GM18861 (cell line): ENCODE measurements at regions not wholly inside any gene's neighbourhood (a gene's known extent, or its start where the extent isn't known, plus 50 kb on each side); places are given as distances from the start of the nearest gene placed in this dataset.

ENCODE experiments used
- ATAC-seq: cut with Tn5 transposase; IDR thresholded peaks from one replicate; pipeline ENCODE4 v1.9.1; 2021; ENCODE audit not compliant: unreplicated experiment

DNA sequence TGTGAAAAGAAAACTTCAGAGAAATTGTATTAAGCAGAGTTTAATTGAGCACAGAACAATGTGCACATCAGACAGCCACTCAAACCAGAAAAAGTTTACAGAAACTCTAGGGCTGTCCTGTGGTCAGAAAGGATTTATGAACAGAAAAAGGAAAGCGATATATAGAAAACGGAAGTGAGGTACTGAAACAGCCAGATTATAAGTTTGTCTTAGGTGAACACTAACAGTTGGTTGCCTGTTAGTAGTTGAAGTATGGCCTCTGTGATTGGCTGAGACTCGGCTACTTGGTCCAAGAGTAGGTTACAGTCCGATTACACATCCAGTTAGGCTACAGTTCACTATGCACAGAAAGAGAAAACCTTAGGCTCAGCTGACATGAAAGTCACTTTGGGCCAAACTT lies 1232.5 kb upstream of the RAG2 start:
- no peak for ATAC-seq

DNA sequence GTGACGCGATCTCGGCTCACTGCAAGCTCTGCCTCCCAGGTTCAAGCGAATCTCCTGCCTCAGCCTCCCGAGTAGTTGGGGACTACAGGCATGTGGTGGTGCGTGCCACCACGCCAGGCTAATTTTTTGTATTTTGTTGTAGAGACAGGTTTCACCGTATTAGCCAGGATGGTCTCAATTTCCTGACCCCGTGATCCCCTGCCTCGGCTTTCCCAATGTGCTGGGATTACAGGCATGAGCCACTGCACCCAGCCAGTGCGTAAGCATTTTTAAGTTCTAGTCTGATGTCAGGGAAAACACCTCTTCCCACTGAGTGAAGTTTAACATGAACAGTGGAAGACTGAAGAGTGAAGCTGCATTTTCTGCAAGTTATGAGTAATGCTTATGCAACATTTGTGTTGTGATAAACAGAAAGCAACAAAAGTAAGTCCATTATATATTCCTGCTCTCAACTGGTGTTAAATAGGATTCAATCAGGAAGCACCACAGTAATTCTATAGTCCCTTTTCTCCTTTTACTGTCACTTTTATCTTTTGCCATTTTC lies 1219.8 kb upstream of the RAG2 start:
- no peak for ATAC-seq

DNA sequence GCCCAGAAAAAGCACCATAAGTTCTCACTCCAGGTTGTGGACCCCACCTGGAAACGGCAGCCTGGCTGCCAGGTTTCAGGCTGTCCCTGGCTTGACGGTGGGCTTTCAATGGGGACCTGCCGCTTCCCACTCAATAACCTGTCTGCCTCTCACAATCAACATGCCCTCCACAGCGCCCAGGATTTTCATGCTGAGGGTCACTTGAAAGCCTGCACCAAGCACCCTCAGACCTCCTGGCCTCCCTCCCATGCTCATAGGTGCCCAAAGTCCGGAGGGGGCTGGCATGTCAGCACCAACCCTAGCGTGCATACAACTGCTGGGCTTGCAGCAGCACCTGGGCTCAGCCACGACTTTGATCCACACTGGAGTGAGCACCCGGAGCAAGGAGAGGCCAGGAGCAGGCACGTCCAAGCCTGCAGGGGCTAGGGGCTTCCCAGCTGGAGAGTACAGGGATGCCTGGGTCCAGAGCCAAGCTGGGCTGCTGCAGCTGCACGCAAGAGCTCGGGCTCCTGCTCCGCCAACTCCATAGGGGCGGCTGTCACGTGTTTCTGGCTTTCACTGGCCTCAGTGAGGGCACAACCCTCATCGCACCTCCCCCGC lies 1214.3 kb upstream of the RAG2 start:
- no peak for ATAC-seq

DNA sequence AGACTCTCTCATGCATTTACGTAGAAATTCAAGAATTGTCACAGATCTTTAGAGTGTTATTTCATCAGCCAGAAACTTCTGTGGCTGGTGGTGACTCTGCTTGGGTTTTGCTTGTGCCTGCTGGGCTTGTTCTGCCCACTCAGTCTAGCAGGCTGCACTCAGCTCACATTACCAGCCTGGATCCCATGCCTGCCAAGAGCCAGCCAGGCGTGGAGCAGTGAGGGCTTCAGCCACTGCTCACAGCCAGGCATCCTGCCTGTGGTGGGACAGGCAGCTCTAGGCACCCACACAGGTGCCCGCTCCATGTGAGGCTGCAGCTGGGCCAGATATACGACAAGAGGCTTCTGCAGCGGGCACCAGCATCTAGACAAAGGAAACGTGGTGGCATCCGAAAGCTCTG lies 1213.3 kb upstream of the RAG2 start:
- no peak for ATAC-seq

DNA sequence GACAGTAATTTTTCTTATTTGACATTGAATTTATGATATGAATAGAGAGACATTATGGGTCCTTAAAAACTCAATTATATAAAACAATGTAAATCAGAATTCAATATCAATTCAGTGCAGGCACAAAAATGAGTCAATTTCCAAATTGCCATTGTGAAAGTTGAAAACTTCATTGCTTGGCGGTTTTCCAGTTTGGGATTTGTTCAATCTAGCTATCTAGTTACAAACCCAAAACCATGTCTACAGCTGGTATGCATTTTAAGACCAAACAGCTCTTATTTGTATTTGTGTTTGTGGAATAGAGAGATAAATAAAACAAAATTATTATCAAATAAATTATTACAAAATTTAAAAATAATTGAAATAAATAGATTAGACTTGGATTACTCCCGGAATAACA lies 1206.6 kb upstream of the RAG2 start:
- ATAC-seq, result no peak

DNA sequence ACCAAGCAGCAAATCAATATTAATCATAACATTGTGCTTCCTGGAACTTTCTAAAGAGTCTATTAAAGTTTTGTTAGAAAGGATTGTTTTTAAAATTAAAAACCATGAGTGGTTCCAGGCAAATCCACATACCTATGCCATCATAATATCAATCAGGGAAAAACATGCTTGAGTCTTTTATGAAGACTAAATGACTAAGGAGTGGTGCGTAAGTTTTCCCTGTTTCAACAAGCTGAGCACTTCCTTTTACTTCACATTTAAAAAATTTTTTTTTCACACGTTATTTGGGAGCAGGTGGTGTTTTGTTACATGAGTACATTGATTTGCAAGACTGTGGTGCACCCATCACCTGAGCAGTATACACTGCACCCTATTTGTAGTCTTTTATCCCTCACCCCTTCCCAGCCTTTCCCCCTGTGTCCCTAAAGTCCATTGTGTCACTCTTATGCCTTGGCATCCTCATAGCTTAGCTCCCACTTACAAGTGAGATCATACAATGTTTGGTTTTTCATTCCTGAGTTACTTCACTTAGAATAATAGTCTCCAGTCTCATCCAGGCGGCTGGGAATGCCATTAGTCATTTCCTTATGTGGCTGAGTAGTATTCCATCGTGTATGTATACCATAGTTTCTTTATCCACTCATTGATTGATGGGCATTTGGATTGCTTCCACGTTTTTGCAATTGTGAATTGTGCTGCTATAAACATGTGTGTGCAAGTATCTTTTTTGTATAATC lies 1190.3 kb upstream of the RAG2 start:
- ATAC-seq, result no peak

DNA sequence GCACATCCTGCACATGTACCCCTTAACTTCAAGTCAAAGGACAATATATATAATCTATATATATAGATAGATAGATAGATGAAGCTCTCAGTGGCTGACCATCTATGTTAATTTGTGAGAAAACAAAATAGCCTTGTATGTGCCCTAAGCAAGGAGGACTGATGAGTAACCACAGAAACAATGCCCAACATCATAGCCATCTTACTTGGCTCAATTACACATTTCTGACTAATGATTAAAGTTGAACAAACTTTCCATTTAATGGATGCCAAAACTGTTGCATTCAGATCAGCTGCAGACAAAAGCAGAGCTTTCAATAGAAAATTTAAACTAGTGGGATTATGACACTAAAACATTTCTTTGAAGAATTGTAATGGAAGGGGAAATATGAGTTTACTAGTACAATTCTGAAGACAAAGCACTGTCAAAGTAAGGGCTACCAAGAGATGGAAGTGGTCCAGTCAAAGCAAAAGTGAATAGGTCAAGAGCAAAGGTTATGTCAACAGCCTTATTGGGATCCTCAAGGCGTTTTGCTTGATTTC lies 1188.2 kb upstream of the RAG2 start:
- ATAC-seq, result no peak

DNA sequence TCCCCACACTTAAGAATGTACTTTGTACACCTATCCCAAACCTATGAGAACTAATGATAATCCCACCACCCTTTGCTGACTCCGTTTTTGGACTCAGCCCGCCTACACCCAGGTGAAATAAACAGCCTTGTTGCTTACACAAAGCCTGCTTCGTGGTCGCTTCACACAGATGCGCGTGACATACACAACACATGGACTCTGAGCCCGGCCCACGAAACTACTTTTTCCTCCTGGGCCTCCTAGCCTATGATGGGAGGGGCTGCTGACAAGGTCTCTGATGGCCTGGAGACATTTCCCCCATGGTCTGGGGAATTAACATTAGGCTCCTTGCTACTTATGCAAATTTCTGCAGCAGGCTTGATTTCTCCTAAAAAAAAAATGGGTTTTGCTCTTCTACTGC lies 1176.4 kb upstream of the RAG2 start:
- no peak for ATAC-seq

DNA sequence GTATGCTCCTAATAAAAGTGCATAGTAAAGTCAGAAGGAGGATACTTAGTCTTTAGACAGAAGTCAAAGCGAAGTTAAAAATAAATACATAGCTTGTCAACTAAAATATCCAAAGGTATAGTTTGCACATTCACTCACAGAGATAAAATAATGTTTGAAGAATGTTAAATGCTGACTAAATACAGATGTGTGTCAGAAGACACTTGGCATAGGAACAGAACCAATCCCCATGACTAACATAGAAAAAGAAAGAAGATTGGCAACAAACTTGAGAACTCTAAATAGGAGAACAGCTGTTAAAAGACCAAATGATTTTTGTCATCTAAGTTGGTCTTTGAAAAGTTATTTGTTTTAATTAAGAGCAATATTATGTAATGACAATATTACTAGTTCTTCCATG lies 1172.1 kb upstream of the RAG2 start:
- ATAC-seq, result no peak

DNA sequence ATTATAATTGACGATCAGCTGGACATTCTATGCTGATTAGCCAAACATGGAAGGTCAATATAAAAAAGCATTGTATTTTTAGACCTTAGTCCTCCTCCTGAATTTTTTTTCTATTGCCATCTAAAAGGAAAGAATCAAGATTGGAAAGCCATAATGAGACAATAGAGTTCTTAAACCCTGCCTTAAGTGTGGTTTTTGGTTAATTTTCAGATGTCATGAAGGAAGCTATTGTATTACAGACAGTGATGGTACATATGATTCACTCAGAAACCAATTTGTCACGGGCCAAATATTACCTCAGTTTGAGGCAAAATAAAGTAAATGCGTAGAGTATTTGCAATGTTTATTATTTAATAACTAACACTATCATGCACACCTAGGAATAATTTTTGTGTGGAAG lies 1164.0 kb upstream of the RAG2 start:
- ATAC-seq, result no peak

DNA sequence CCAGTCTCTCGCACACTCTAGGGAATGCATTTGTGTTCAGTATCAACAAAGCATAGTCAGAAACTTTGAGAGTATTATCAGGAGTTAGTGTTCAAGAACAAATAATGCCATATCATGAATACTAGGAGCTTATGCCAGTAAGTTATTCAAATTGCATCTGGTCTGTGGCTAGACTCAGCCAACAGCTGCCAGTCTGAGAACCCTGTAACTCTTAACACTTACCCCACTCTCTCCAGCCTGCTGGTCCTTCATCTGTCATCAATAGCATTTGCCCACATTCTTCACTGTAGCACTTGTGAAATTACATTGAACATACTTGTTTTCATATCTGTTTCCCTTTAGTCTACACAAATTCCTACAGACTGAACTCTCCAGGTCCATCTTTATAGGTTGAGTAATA lies 1157.5 kb upstream of the RAG2 start:
- no peak for ATAC-seq

DNA sequence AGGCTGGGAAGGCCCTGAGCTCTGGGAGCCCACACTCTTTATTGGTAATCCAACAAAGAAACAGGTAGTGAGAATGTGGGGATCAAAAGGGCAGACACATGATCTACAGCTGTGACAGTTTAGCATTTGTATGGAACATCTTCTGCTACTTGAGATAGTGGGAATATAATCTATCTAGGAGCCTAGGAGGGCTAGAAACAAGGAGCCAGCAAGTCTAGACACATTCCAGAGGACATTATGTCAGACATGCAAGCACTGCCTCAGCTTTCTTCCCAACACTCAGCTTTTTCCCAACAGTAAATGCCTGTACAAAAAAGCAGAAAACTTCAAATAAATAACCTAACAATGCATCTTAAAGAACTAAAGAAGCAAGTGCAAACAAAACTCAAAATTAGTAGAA lies 1150.6 kb upstream of the RAG2 start:
- ATAC-seq, result no peak

DNA sequence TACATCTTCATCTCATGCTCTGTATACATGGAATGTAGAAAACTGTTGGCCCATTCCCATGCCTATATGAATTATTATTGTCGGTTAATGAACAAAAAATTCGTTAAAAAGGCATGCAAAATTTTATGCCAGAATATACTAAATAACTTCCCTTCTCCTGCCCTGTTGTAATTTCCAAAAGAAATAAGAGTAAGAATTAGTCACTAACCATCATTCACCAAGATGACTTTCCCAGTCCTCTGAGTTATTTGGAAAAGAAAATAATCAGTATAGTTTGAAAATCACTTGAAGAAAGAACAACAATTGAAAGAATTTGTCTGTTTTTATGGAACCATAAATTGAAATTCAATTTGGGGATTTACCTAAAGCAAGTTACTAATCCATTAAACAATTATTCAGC lies 1149.1 kb upstream of the RAG2 start:
- no peak for ATAC-seq

DNA sequence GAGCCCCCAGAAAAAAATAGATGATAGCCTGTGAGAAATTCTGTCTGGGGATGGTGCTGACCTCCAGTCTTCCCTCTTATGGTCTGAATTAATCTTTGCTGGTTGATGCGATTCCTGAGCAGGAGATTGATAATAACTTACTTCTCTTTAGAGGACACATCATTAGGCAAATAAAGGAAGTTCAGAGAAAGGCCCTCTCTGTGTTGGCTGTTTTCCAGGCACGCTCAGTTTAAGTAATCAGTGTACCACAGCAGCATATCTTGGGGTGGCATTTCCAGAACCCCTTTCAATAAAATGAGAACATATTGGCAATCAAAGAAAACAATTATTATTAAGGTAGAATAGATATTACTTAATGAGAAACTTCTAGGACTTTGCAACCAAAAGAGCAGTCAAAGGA lies 1129.3 kb upstream of the RAG2 start:
- no peak for ATAC-seq

DNA sequence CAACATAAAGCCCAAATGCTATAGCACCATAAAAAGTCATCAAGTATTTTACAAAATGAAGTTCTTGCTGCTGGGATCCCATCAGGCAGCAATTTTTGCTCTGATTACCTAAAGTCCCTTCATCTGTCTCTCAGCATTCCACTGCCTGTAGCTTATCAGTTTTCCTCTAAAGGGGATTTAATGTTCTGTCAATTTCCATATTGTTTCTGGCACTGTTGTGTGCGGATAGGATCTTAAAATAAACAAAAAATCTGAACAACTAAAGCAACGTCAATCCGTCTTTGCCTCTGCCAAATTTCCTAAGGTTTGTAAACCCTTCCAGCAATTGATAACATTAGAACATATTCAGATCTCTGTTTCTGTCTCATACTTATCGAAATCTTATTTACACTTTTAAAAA lies 1126.3 kb upstream of the RAG2 start:
- no peak for ATAC-seq

DNA sequence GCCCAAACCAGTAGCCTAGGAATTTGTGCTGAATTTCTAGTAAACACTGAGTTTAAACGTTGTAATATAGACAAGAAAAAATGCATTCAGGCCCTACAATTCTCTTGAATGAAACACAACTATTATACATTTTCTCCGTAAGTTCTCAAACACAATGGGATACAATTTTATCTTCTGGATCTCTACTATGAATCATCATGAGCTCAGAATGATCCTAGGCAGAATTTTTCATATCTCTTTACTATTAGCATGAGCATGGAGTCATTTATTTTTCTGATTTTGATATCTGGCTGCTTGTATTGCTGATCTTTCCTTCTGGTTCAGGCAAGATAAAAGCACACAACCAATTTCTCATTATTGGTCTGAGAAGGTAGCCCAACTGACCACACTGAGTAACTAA lies 1123.4 kb upstream of the RAG2 start:
- ATAC-seq, result no peak

DNA sequence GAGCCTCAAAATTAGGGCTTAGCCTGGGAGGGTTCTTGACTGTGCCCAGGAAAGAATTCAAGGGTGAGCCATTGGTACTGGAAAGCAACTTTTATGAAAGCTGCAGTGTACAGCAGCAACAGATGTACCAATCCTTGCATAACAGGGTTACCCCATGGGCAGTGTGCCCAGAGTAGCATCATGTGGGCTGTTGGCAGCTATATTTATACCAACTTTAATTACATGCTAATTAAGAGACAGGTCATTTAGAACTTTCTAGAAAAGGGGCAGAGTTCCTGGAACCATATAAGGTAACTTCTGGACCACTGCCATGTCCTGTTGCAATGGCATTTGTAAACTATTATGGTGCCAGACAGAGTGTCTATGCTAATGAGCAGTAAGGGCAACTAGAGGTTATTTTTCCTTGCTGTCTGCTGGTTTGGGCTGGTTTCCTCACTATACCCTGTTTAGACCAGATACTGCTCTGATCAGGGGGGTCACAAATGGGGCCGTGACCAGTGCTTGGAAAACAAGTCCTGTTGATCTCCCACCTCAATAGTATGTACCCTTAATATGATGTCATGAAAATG lies 1120.5 kb upstream of the RAG2 start:
- ATAC-seq, result no peak

DNA sequence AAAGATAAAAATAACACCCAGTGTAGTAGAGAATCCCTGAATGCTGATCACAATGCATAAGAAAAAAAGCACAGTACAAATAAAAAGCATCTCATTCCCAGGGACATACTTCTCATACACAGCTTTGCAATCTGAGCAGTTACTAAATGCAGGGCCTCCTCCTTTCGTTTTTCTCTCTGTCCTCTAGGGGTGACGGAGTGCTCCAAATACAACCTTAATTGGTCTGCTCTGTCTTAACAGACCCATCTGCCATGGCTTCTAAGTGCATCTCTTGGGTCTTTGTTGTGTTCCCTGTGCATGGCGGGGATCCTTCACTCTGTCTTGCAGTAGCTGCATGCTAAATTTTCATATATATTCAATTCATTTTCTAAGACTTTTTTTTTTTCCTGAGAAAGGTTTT lies 1114.2 kb upstream of the RAG2 start:
- no peak for ATAC-seq

DNA sequence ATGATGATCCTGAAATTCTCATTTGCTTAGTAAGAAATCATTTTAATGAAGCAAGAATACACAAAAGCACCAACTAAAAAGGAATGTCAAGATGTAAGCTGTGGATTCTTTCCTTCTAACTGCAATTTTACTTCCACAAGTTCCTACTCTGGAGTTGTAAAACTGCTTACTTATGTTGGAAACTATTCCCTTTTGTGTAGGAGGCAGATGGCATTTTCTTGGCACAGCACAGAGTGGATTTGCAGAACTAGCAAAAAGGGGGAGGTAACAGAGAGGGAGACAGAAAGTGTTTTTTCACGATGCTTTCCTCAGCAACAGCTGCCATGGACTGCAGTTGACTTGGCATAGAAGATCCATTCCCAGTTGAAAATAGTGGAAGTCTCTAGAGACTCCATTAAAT lies 1112.0 kb upstream of the RAG2 start:
- ATAC-seq, result no peak

DNA sequence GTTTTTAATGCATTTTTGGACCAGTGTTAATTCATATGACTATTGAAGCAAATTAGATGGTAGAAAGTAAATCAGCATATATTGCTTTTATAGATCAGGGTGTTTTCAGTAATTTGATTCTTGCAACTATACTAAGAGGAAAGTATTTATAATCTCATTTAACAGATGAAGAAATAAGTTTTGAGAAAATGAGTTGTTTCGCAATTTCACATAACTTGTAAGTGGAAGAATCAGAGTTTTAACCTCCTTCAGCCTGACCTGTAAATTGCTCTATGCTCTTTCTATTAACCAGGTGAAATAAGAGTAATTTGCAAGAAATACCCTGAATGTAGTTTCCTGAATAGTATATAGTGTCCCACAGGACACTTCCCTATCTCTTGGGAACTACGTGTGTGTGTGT lies 1106.8 kb upstream of the RAG2 start:
- ATAC-seq, result no peak

DNA sequence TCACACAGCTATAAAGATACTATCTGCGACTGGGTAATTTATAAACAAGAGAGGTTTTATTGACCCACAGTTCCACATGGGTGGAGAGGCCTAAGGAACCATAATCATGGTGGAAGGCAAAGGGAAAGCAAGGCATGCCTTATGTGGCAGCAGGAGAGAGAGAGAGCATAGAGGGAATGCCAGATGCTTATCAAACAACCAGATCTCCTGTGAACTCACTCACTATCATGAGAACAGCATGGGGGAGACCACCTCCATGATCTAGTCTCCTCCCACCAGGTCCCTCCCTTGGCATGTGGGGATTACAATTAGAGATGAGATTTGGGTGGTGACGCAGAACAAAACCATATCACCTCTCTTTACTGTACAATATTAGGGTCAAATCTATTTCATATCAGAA lies 1101.6 kb upstream of the RAG2 start:
- no peak for ATAC-seq

DNA sequence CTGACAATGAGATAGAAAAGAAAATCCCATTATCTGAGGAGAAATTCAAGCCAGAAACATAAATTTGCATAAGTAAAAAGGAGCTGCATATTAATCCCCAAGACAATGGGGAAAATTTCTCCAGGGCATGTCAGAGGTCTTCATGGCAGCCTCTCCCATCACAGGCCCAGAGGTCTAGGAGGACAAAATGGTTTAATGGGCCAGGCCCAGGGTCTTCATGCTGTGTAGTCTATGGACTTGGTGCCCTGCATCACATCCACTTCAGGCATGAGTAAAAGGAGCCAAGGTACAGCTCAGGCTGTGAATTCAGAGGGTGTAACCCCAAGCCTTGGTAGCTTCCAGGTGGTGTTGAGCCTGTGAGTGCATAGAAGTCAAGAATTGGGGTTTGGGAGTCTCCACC lies 1097.2 kb upstream of the RAG2 start:
- ATAC-seq, result no peak
